ENCODE measurements at regions not wholly inside any gene's neighbourhood (a gene's known extent, or its start where the extent isn't known, plus 50 kb on each side); places are given as distances from the start of the nearest gene placed in this dataset.
"Not testable (repeated sequence)": the region's sequence is repeated elsewhere in the genome, so short reads cannot be mapped to it uniquely, and the experiment has no call there.

DNA sequence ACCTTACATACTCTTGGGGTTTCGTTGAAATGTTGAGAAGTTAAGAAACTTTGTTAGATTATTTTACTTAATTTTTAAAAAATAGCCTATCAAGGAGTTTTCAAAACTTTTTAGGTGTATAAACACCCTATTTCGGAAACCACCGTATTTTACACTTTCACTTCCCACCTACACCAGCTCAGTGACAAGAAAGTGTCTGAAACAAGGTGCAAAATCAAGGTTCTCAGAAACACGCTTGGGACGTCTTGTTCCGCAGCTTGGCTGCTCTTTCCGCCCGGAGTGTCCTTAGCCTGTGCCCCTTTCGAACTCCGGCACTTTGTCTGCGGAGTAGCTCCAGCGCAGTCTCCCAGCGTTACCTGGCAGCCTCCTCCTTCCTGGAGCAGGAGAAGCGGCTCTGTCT, 233.8 kb upstream of the PLGLB1 start:
- H3K27me3 ChIP-seq; H3K4me3 ChIP-seq; H3K9me3 ChIP-seq; H3K4me1 ChIP-seq; DNase-seq (ENCODE audit: low spot score); H3K27ac ChIP-seq; H3K36me3 ChIP-seq: not testable (repeated sequence)

DNA sequence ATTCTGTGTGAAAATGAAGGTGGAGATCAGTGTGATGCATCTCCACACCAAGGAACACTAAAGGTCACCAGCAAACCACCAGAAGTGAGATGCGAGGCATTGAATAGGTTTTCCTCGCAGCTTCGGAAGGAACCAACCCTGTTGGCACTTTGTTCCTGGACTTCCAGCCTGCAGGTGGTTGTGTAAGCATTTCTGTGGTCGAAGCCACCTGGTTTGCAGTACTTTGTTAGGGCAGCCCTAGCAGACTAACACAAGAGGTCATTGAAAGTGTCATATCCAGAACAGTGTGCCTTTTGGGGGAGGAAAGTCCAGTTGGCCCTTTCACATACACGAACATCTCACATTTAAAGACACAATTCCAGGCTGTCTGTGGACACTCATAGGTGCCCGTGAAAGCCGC, 237.2 kb upstream of the PLGLB1 start:
- not testable (repeated sequence) for H3K4me3 ChIP-seq; H3K4me1 ChIP-seq; H3K27me3 ChIP-seq; H3K36me3 ChIP-seq; H3K9me3 ChIP-seq; H3K27ac ChIP-seq; DNase-seq (ENCODE audit: low spot score)

- H3K36me3 ChIP-seq; H3K27me3 ChIP-seq; H3K4me1 ChIP-seq; H3K9me3 ChIP-seq; H3K27ac ChIP-seq; H3K4me3 ChIP-seq; DNase-seq (ENCODE audit: low spot score): not testable (repeated sequence)
These were observed 240.6 kb upstream of the PLGLB1 start for GRCh38 chr2:87262184-87262702.

DNA sequence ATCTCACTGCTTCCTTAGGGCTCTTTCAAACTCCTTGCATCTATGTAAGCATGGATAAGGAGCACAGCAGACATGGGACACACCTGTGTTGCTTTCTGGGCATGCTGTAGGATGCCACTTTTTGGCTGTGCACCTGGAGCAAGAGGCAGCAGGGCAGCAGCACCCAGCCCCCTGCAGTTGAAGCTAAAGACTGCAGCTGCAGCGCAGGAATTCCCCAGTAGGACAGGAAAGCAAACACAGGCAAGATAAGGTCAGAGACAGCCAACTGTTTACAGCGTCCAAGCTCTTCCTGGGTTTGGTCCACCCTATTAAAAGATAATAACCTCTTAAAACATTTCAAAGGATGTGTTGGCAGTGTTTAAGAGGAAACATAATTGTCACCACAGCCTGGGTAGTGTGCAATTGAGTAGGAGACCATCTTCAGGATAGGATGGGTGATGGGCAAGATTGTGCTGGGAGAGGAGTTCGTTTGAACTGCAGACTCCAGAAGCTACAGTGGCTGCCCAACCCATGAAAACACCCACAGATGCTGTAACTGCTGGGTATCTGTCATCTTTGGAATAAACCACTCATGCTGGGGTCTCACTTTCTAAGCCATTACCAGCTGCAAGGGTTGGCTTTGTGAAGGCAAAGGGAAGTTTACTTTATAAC, 242.3 kb upstream of the PLGLB1 start:
- not testable (repeated sequence) for H3K4me1 ChIP-seq; H3K9me3 ChIP-seq; H3K27me3 ChIP-seq; DNase-seq (ENCODE audit: low spot score); H3K27ac ChIP-seq; H3K36me3 ChIP-seq; H3K4me3 ChIP-seq

DNA sequence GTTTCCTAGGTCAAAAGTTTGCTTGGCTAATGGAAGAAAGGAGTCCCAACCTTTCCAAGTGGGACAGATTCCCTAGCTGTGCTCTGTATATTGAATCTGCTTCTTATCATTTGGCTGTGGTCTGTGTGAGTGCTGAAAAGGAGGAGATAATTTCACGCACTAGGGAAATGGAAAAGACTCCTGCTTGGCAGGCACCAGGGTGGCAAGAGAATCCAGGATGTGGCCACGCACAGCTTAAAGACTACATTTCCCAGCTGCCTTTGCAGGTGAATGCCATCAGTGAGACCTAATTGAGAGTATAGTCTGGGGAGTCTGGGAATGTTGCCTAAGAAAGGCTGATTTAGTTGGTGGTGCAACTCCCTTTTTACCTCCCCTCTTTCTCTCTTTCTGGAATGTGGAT, 253.5 kb upstream of the PLGLB1 start:
- DNase-seq (ENCODE audit: low spot score); H3K36me3 ChIP-seq; H3K4me3 ChIP-seq; H3K9me3 ChIP-seq; H3K27me3 ChIP-seq; H3K4me1 ChIP-seq; H3K27ac ChIP-seq: not testable (repeated sequence)

DNA sequence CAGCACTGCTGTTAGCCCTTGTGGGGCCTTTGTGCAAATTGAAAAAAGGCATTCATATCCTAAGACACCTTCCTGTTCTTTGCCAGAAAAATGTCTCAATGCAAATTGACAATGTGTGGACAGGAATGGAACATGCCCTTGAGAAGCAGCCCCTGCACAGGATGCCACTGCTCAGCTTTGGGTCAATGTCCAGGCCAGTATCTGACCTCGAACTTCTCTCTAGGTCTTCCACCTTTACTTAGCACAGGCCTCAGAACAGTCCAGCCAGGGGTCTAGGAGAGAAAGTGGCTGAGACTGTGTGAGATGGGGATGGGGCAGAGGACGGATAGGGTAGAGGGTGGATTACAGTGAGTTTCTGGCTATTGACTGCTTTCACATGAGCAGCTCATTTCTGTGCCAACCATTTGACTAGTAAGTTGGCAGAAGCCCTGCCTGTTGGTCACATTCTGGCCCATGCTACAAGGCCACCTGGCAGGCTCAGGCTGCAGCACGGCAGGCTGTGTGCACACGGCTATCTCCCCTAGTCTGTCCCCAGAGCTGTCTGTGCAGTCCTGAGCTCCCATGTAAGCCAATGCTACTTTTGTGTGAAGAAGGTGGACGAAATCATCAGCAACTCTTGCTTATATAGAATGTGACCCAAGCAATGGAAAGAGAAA, 254.5 kb upstream of the PLGLB1 start:
- not testable (repeated sequence) for H3K9me3 ChIP-seq; H3K27me3 ChIP-seq; H3K4me1 ChIP-seq; DNase-seq (ENCODE audit: low spot score); H3K27ac ChIP-seq; H3K36me3 ChIP-seq; H3K4me3 ChIP-seq

GRCh38 chr2:87276673-87277072, 255.0 kb upstream of the PLGLB1 start:
- H3K36me3 ChIP-seq; DNase-seq (ENCODE audit: low spot score); H3K4me3 ChIP-seq; H3K27me3 ChIP-seq; H3K4me1 ChIP-seq; H3K27ac ChIP-seq; H3K9me3 ChIP-seq: not testable (repeated sequence)

DNA sequence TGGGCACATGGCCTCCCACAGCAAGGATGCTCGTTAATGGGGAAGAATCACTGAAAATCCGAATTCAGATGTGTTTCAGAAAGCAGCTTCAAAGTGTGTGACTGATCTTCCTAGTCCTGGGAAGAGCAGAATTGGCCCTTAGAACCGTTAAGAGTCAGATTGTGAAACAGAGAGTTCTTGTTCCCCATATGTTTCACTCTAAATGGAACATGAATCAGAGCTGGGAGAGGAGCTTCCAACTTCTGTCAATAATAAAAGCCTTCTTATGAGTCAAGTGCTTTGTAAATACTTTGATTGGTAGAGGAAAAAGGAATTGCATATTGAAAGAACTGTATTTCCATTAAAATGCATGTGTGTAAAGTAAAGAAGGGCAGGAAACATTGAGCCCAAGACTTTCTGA, 256.1 kb upstream of the PLGLB1 start:
- not testable (repeated sequence) for H3K9me3 ChIP-seq; H3K27ac ChIP-seq; H3K36me3 ChIP-seq; H3K4me3 ChIP-seq; H3K27me3 ChIP-seq; H3K4me1 ChIP-seq; DNase-seq (ENCODE audit: low spot score)

DNA sequence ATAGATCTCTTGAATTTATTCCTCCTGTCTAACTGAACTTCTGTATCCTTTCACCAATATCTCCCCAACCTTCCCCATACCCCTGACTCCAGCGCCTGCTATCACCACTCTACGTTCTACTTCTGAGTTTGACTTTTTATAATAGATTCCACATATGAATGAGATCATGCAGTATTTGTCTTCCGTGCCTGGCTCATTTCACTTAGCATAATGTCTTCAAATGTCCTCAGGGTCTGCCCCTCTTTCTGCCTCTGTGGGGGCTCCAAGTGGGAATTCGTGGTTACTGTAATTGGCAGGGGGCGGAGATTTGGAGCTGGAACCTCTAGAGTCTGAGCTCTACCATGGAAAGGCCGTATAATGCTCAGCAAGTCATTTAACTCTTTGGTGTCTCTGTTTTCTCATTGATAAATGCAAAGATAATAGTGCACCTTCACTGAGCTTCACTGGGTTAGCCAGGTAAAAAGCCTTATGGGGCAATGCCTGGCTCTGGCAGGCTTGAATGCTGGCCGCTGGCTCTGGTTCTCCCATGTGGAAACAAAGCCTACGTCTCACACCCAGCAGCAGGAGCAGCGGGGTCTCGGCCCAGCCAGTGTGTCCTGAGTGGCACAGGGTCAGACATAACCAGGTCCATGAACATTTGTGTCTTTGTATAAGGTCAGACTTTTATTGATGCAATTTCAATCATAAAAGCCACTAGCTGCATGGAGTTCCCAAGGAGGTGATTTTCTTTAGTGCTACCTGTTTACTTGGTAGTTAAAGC, 259.1 kb upstream of the PLGLB1 start:
- H3K36me3 ChIP-seq; H3K27ac ChIP-seq; H3K4me3 ChIP-seq; H3K4me1 ChIP-seq; H3K9me3 ChIP-seq; DNase-seq (ENCODE audit: low spot score); H3K27me3 ChIP-seq: not testable (repeated sequence)

- not testable (repeated sequence) for H3K36me3 ChIP-seq; H3K27ac ChIP-seq; H3K9me3 ChIP-seq; H3K4me3 ChIP-seq; H3K4me1 ChIP-seq; H3K27me3 ChIP-seq; DNase-seq (ENCODE audit: low spot score)
These were observed 262.3 kb upstream of the PLGLB1 start for GRCh38 chr2:87283735-87284470.

GRCh38 chr2:87284471-87284772, 262.8 kb upstream of the PLGLB1 start:
- not testable (repeated sequence) for H3K4me3 ChIP-seq; H3K36me3 ChIP-seq; H3K27ac ChIP-seq; H3K9me3 ChIP-seq; H3K27me3 ChIP-seq; H3K4me1 ChIP-seq; DNase-seq (ENCODE audit: low spot score)

DNA sequence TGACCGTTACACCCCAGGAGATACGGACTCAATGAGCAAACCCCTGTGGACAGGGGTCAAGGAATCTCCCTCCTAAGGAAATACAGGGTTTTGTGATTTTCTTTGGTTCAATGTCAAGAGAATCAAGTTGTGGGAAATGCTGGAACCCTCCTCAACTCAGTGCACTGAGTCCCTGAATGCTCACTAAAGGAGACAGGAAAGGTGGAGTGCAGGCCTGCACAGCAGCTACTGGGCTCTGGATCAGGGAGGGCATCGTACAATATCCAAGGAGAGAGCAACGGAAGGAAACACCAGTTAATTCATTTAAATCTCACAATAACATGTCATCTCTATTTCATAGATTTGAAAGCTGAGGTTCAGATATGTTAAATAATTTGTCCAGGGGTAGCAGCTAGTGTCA, 263.5 kb upstream of the PLGLB1 start:
- not testable (repeated sequence) for H3K27me3 ChIP-seq; H3K9me3 ChIP-seq; H3K4me3 ChIP-seq; H3K27ac ChIP-seq; DNase-seq (ENCODE audit: low spot score); H3K36me3 ChIP-seq; H3K4me1 ChIP-seq

GRCh38 chr2:87290566-87291307, 269.1 kb upstream of the PLGLB1 start:
- not testable (repeated sequence) for H3K9me3 ChIP-seq; H3K36me3 ChIP-seq; DNase-seq (ENCODE audit: low spot score); H3K4me1 ChIP-seq; H3K27ac ChIP-seq; H3K27me3 ChIP-seq; H3K4me3 ChIP-seq

All from right atrium auricular region (tissue), 2 donors.